Fibroblast of pulmonary artery (primary cell): ENCODE measurements at regions not wholly inside any gene's neighbourhood (a gene's known extent, or its start where the extent isn't known, plus 50 kb on each side); places are given as distances from the start of the nearest gene placed in this dataset.

Source experiments
- DNase-seq: peaks from one replicate; pipeline ENCODE4 v3.0.0-alpha.2; 2010; ENCODE audit warnings: low read depth
- H3K4me3 ChIP-seq: replicated peaks from 2 replicates; pipeline ENCODE4 v1.5.1; 2011; ENCODE audit warnings: low read depth, mild to moderate bottlenecking, control low read depth, low read length, moderate library complexity
- CTCF ChIP-seq: IDR thresholded peaks from 2 replicates; pipeline ENCODE4 v1.5.1; 2011; ENCODE audit warnings: mild to moderate bottlenecking, control low read depth, low read length, inconsistent platforms; ENCODE audit errors: missing control alignments

GRCh38 chr20:57838670-57839151, 128.9 kb upstream of the PMEPA1 start:
- H3K4me3 ChIP-seq, result no peak overlapping the region
- TF ChIP-seq CTCF, result no peak
- DNase-seq, result no peak

- DNase-seq, result no peak
- H3K4me3 ChIP-seq, result no peak overlapping the region
- no peak for TF ChIP-seq CTCF
These were observed 127.6 kb upstream of the PMEPA1 start for GRCh38 chr20:57837208-57838035.

GRCh38 chr20:57835588-57836455, 126.0 kb upstream of the PMEPA1 start:
- no peak for TF ChIP-seq CTCF
- H3K4me3 ChIP-seq, result no peak overlapping the region
- DNase-seq, result no peak

GRCh38 chr20:57835074-57835452, 125.2 kb upstream of the PMEPA1 start:
- TF ChIP-seq CTCF, result no peak
- no peak overlapping the region for H3K4me3 ChIP-seq
- DNase-seq, result no peak

- no peak overlapping the region for H3K4me3 ChIP-seq
- DNase-seq, result no peak
- TF ChIP-seq CTCF, result no peak
These were observed 124.7 kb upstream of the PMEPA1 start for GRCh38 chr20:57834306-57835073.

GRCh38 chr20:57831993-57832585, 122.3 kb upstream of the PMEPA1 start:
- no peak for TF ChIP-seq CTCF
- no peak for DNase-seq

More at GRCh38 chr20:57831993-57832585, 122.3 kb upstream of the PMEPA1 start:
- H3K4me3 ChIP-seq, result no peak overlapping the region
